Psoas muscle (tissue), 7 donors: ENCODE measurements at regions not wholly inside any gene's neighbourhood (a gene's known extent, or its start where the extent isn't known, plus 50 kb on each side); places are given as distances from the start of the nearest gene placed in this dataset.

Source experiments
- ATAC-seq, 4 donors: fragments of 200-7000 bp; cut with Tn5 transposase; one replicate each; pipeline ENCODE4 v1.9.1; 2020; ENCODE audit warnings: moderate library complexity in 3 of 4, mild to moderate bottlenecking in 2 of 4
- DNase-seq, 2 donors: peaks; one replicate each; pipeline ENCODE4 v3.0.0-alpha.2; 2020
- H3K27ac ChIP-seq: fragments of 200-600 bp; one replicate; pipeline ENCODE4 v1.8.0; 2022
- H3K27me3 ChIP-seq, 3 donors: fragments of 200-600 bp in 1 of 3; one replicate each; pipeline versions ENCODE4 v1.6.1 to v1.8.0; 2013 to 2022; ENCODE audit warnings: low read length in 2 of 3, mild to moderate bottlenecking in 2 of 3, moderate library complexity in 1 of 3; ENCODE audit not compliant: insufficient read depth in 3 of 3
- H3K36me3 ChIP-seq, 2 donors: fragments of 200-600 bp in 1 of 2; one replicate each; pipeline versions ENCODE4 v1.6.1 to v1.8.0; 2013 to 2022; ENCODE audit warnings: low read depth in 1 of 2, mild to moderate bottlenecking in 1 of 2, moderate library complexity in 1 of 2; ENCODE audit not compliant: insufficient read depth in 1 of 2
- H3K4me1 ChIP-seq: fragments of 200-600 bp; one replicate; pipeline ENCODE4 v1.8.0; 2022
- H3K4me3 ChIP-seq: fragments of 200-600 bp; one replicate; pipeline ENCODE4 v1.8.0; 2022; ENCODE audit warnings: mild to moderate bottlenecking
- H3K9me3 ChIP-seq: fragments of 200-600 bp; one replicate; pipeline ENCODE4 v1.8.0; 2022
- CTCF ChIP-seq: fragments of 200-600 bp; IDR thresholded peaks from one replicate; pipeline ENCODE4 v1.8.0; 2022; ENCODE audit warnings: antibody characterized with exemption
- WGBS, 3 donors: extraction: QIAGEN DNeasy Blood & Tissue Kit; methylation state at CpG; one replicate each; pipeline versions ENCODE4 v1.1.6 to v1.1.7; 2013; 5-methylcytosine and 5-hydroxymethylcytosine counted together
- intact Hi-C, 2 donors: fragments of 100-400 bp; cut with DNase I; formaldehyde crosslinking; loops; one replicate each; pipeline versions ENCODE4 v1.11.0 to v1.14.2; 2022
- donor health status: healthy with polysubstance abuse.
- donor health status: DM: no; HTN: no; CAD: no; lungs with moderate emphysema.
- donor health status: Bipolar disorder and iron deficiency.
- donor health status: healthy.
- donor health status: DM: yes; HTN: yes; CAD: no.
- donor health status: DM: no; HTN: no; CAD: no.
- donor health status: DM: yes; HTN: yes; CAD: no.

DNA sequence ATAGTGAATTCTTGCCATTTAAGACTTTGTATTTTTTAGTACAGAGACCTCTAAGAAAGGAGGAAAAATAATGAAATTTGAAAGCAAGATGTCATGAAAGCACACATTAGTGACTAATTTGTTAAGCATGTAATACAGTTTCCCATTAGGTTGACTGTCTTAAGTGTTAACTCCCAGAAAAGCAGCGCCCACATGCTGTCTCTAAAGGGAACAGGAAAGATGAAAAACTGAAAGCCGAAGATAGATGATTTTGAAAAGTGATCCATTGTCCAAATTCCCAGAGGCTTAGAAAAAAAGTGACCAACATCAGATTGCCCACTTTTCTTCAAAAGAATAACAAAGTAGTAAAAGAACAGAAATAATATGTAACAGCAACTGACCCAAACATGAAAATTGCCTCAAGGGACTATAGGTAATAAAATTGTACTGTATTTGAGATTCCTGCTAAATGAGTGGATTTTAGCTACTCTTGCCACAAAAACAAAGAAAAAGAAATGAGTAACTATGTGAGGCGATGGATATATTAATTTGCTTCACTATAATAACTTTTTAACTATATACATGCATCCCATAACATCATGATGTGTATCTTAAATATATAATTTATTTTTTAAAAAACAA lies 83.2 kb upstream of the OGFRL1 start:
- H3K4me3 ChIP-seq = no peak overlapping the region
- H3K27ac ChIP-seq = no peak overlapping the region
- H3K4me1 ChIP-seq = no peaks in the 10 kb centered on the region
- H3K9me3 ChIP-seq = no peaks in the 10 kb centered on the region
- 82 to 84% (median 82%) methylated on average over 3 of the region's 3 CpGs for WGBS, 3 donors
- ATAC-seq (no peak), DNase-seq (no peak)
- no peak for TF ChIP-seq CTCF
- H3K36me3 ChIP-seq = no peaks in the 10 kb centered on the region
- no peaks in the 10 kb centered on the region for H3K27me3 ChIP-seq
- intact Hi-C loops = no loop called here

- no peaks in the 10 kb centered on the region for H3K4me1 ChIP-seq
- H3K27ac ChIP-seq = no peak overlapping the region
- DNase-seq = no peak
- ATAC-seq = no peak
- no peaks in the 10 kb centered on the region for H3K9me3 ChIP-seq
- 55 to 67% (median 56%) methylated on average over 2 of the region's 2 CpGs for WGBS, 3 donors
- no peak overlapping the region for H3K4me3 ChIP-seq
- H3K27me3 ChIP-seq = no peaks in the 10 kb centered on the region
- no peak for TF ChIP-seq CTCF
- intact Hi-C loops = no loop called here
- H3K36me3 ChIP-seq = no peaks in the 10 kb centered on the region
These were observed 82.5 kb upstream of the OGFRL1 start for GRCh38 chr6:71206089-71206488.

GRCh38 chr6:71209206-71209605 lies 79.4 kb upstream of the OGFRL1 start:
- no peaks in the 10 kb centered on the region for H3K9me3 ChIP-seq
- H3K36me3 ChIP-seq = no peaks in the 10 kb centered on the region
- H3K27ac ChIP-seq = no peak overlapping the region
- DNase-seq = no peak
- ATAC-seq = no peak
- intact Hi-C loops = no loop called here
- H3K4me3 ChIP-seq = no peak overlapping the region
- no peak for TF ChIP-seq CTCF
- H3K4me1 ChIP-seq = no peaks in the 10 kb centered on the region
- WGBS, 3 donors = 20 to 48% (median 25%) methylated on average over 1 of the region's 1 CpG
- no peaks in the 10 kb centered on the region for H3K27me3 ChIP-seq

DNA sequence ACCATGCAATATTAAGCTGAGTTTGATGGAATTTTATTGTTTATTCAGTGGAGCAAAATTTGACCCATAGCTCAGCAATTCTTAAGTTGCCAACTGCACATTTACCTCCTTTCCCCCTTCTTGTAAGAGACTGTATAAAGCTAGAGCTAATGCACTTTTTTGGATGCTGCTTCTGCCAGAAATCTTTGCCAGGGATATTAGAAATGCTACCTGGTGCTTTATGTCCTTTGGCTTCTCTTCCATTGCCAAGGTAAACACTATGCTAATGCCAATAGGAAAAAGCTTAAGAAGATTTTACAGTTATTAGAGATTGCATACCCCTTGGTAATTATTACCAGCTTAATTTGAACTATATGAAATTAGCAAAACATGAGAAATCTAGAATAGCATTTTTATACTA lies 79.0 kb upstream of the OGFRL1 start:
- Histone ChIP-seq H3K9me3 (no peaks in the 10 kb centered on the region), H3K27ac (no peak overlapping the region), H3K27me3 (no peaks in the 10 kb centered on the region), H3K4me1 (no peaks in the 10 kb centered on the region), H3K4me3 (no peak overlapping the region), H3K36me3 (no peaks in the 10 kb centered on the region)
- DNase-seq = no peak
- intact Hi-C loops = no loop called here
- TF ChIP-seq CTCF = no peak
- ATAC-seq = no peak

- TF ChIP-seq CTCF = no peak
- no peaks in the 10 kb centered on the region for H3K36me3 ChIP-seq
- H3K27ac ChIP-seq = no peak overlapping the region
- ATAC-seq (no peak), DNase-seq (no peak)
- intact Hi-C loops = no loop called here
- H3K9me3 ChIP-seq = no peaks in the 10 kb centered on the region
- H3K27me3 ChIP-seq = no peaks in the 10 kb centered on the region
- H3K4me1 ChIP-seq = no peaks in the 10 kb centered on the region
- 75 to 82% (median 76%) methylated on average over 2 of the region's 2 CpGs for WGBS, 3 donors
- no peak overlapping the region for H3K4me3 ChIP-seq
These were observed 76.8 kb upstream of the OGFRL1 start for GRCh38 chr6:71211799-71212198.
